ENCODE measurements at regions not wholly inside any gene's neighbourhood (a gene's known extent, or its start where the extent isn't known, plus 50 kb on each side); places are given as distances from the start of the nearest gene placed in this dataset.

GRCh38 chr5:126707080-126707479, 69.9 kb upstream of the LMNB1 start:
- 60% methylated on average over 1 of the region's 1 CpG for WGBS (ENCODE audit: insufficient coverage, low coverage, low lambda C conversion rate, missing lambda C conversion rate)
- H3K4me3 ChIP-seq, result no peak overlapping the region
- no peak for ATAC-seq
- H3K36me3 ChIP-seq, result no peaks in the 10 kb centered on the region
- no peaks in the 10 kb centered on the region for H3K4me1 ChIP-seq
- intact Hi-C loops (cut with DNase I), result no loop called here
- H3K27me3 ChIP-seq, result no peaks in the 10 kb centered on the region
- no peak overlapping the region for H3K27ac ChIP-seq
- no peaks in the 10 kb centered on the region for H3K9me3 ChIP-seq
- DNase-seq, result no peak
- TF ChIP-seq CTCF (IDR thresholded peaks at IDR 0.05), result no peak
- no peak for TF ChIP-seq POLR2A (IDR thresholded peaks at IDR 0.05)

- intact Hi-C loops (cut with DNase I), result no loop called here
- Histone ChIP-seq H3K4me1 (no peaks in the 10 kb centered on the region), H3K36me3 (no peaks in the 10 kb centered on the region), H3K27ac (no peak overlapping the region), H3K27me3 (no peaks in the 10 kb centered on the region), H3K4me3 (no peak overlapping the region), H3K9me3 (no peaks in the 10 kb centered on the region)
- TF ChIP-seq POLR2A (IDR thresholded peaks at IDR 0.05) (no peak), CTCF (IDR thresholded peaks at IDR 0.05) (no peak)
- ATAC-seq, result no peak
- 83% methylated on average over 3 of the region's 3 CpGs for WGBS (ENCODE audit: insufficient coverage, low coverage, low lambda C conversion rate, missing lambda C conversion rate)
- DNase-seq, result no peak
Measured at GRCh38 chr5:126715765-126716164, 61.2 kb upstream of the LMNB1 start.

- TF ChIP-seq POLR2A (IDR thresholded peaks at IDR 0.05), result no peak
- no peak for TF ChIP-seq CTCF (IDR thresholded peaks at IDR 0.05)
- no peaks in the 10 kb centered on the region for H3K9me3 ChIP-seq
- ATAC-seq (no peak), DNase-seq (peak in 1 of 3 donors; percentile 24)
- no peak overlapping the region for H3K27ac ChIP-seq
- WGBS (ENCODE audit: insufficient coverage, low coverage, low lambda C conversion rate, missing lambda C conversion rate), result 65% methylated on average over 6 of the region's 10 CpGs
- no peaks in the 10 kb centered on the region for H3K27me3 ChIP-seq
- H3K36me3 ChIP-seq, result no peaks in the 10 kb centered on the region
- no peaks in the 10 kb centered on the region for H3K4me1 ChIP-seq
- intact Hi-C loops (cut with DNase I), result no loop called here
- H3K4me3 ChIP-seq, result no peak overlapping the region
Measured at GRCh38 chr5:126716861-126717260, 60.1 kb upstream of the LMNB1 start.

- Histone ChIP-seq H3K4me3 (no peak overlapping the region), H3K9me3 (no peaks in the 10 kb centered on the region), H3K4me1 (no peaks in the 10 kb centered on the region), H3K27me3 (no peaks in the 10 kb centered on the region), H3K36me3 (no peaks in the 10 kb centered on the region), H3K27ac (no peak overlapping the region)
- WGBS (ENCODE audit: insufficient coverage, low coverage, low lambda C conversion rate, missing lambda C conversion rate), result 27% methylated on average over 6 of the region's 10 CpGs
- TF ChIP-seq CTCF (IDR thresholded peaks at IDR 0.05), result no peak
- TF ChIP-seq POLR2A (IDR thresholded peaks at IDR 0.05), result no peak
- intact Hi-C loops (cut with DNase I), result no loop called here
- DNase-seq, result peak in 1 of 3 donors; percentile 18
- ATAC-seq, result no peak
Measured at GRCh38 chr5:126718236-126718868, 58.6 kb upstream of the LMNB1 start.

- ATAC-seq (no peak), DNase-seq (no peak)
- Histone ChIP-seq H3K36me3 (no peaks in the 10 kb centered on the region), H3K27me3 (no peaks in the 10 kb centered on the region), H3K27ac (no peak overlapping the region), H3K4me1 (no peaks in the 10 kb centered on the region), H3K4me3 (no peak overlapping the region), H3K9me3 (no peaks in the 10 kb centered on the region)
- intact Hi-C loops (cut with DNase I), result no loop called here
- 81% methylated on average over 4 of the region's 4 CpGs for WGBS (ENCODE audit: insufficient coverage, low coverage, low lambda C conversion rate, missing lambda C conversion rate)
- no peak for TF ChIP-seq CTCF (IDR thresholded peaks at IDR 0.05)
Measured at GRCh38 chr5:126720369-126720768, 56.6 kb upstream of the LMNB1 start.
